ENCODE measurements at regions not wholly inside any gene's neighbourhood (a gene's known extent, or its start where the extent isn't known, plus 50 kb on each side); places are given as distances from the start of the nearest gene placed in this dataset.
"Not testable (repeated sequence)": the region's sequence is repeated elsewhere in the genome, so short reads cannot be mapped to it uniquely, and the experiment has no call there.

DNA sequence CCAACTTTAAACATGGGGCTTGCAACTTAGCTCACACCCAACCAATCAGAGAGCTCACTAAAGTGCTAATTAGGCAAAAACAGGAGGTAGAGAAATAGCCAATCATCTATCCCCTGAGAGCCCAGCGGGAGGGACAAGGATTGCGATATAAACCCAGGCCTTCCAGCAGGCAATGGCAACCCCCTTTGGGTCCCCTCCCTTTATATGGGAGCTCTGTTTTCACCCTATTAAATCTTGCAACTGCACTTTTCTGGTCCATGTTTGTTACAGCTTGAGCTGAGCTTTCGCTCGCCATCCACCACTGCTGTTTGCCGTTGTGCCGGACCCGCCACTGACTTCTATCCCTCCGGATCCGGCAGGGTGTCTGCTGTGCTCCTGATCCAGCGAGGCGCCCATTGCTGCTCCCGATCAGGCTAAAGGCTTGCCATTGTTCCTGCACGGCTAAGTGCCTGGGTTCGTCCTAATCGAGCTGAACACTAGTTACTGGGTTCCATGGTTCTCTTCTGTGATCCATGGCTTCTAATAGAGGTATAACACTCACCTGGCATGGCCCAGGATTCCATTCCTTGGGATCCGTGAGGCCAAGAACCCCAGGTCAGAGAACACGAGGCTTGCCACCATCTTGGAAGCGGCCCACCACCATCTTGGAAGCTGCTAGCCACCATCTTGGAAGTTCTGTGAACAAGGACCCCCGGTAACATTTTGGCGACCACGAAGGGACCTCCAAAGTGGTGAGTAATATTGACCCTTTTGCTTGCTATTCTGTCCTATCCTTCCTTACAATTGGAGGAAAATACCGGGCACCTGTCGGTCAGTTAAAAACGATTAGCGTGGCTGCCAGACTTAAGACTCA lies 161.3 kb upstream of the GCFC2 start:
- not testable (repeated sequence) for DNase-seq

DNA sequence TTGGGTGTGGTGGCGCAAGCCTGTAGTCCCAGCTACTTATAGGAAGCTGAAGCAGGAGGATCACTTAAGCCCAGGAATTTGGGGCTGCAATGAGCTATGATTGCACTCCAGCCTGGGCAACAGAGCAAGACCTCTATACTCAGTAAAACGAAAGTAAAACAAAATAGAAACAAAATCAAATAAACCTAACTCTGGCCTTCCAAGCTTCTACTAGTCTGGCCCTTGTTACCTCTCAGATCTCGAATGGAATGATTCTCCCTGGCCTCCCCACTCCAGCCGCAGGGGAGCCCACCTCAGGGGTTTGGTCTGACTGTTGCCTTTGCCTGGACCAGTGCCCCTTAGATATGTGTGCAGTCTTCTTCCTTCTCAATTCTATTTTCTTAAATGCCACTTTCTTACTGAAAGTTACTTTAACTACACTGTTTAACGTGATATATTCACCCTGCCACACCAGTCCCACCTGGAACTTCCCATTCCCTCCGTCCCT lies 160.0 kb upstream of the GCFC2 start:
- DNase-seq = no peak

DNA sequence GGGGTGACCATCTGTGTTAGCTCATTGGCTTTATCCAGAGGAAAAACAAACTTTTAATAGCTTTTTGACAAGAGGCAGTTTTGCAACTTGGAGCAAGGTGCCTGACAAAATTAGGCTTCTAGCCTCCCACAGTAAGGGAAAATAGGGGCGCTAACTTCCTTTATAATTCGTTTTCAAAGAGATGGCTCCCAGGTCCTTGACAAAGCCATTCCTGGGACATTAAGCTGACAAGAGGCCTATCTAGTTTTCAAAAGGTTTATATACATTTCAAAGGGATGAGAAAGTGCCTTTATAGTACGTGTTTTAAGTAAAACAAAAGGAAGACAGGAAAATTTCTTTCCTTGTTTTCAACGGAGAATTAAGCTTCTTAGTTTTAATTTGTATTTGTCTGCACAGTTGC lies 159.4 kb upstream of the GCFC2 start:
- no peak for DNase-seq

DNA sequence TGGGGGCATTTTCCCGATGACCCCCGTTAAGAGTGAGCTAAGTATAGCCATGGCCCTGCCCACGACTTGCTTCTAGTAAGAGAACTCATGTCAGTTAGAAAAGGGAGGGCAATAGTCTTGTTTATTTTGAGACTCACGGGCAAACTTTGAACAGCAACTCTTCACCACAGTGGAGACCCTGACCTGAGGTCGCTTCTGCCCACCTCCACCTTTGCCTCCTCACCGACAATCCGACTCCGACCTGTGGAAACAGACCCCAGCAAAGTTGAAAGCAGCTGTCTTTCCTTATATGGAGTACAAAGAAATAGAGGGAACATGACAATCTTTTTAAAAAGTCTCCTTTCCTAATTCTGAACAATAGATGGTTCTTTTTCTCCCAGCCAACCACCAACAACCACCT lies 155.0 kb upstream of the GCFC2 start:
- DNase-seq = no peak

DNA sequence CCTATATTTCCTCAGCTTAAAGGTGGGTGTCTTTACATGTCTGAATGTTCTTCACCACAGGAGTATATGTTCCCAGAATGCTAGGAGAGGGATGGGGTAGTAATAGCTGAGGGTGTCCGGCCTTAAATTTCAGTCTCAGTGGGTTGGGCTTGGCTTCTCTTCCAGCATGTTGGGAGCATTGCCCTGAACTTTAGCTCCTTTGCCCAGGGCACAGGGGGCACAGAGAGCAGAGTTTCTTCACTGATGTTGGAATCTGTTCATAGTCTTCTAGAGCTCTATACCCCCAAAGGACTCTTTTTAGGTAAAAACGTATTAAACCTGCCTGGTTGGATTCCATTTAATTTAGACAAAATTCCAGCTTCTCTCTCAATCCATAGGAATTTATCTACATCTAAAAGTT lies 154.4 kb upstream of the GCFC2 start:
- DNase-seq = no peak

DNA sequence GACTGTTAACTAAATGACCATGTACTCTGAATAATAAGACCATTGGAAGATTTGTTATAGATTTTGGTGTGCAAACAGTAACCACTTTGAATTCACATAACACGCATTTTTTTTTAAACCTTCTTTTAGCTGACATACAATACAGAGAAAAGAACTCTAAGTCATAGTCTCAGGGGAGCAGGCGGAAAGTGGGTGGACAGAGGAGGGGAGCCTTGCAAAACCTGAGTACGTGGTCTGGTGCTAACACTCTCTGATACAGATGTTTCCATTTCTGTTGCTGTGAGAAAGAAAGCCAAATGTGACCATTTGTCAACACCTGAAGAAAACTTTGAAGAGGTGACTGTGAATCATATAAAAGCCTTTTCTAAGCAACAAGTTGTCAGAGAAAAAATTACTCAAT lies 151.8 kb upstream of the GCFC2 start:
- DNase-seq = no peak

DNA sequence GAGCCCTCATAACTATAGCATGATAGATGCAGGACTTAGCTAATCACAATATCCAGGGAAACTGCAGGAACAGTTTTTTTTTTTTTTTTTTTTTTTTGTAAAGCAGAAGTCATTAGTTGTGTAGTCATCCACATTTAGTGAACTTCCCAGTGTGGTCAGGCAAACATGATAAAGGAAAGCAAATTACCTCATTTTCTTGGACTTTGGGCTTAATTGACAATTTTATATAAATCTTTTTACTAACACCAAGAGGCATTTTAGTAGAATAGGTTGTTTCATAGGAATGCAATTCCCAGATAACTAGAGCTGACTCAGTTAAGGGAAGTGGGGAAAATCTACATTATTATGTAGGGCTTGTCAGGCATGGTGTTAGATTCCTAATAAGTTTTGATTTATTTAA lies 142.7 kb upstream of the GCFC2 start:
- DNase-seq = no peak

DNA sequence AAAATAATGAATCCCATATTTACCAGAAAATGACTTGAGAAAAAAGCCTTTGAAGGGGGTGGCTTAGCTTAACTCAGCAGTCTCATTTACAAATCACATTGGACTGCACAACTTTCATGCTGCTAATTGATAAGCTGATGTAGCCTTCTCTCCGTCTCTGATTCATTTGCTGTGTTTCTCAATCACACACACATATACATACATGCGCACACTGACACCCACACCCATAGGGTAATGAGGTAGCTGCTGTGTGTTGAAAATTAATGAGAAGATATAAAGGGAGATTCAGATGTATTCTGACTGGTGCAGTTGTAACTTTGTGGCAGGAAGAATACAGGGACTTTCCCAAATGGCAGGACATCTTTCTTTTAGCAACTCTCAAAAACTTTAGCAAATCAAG lies 141.9 kb upstream of the GCFC2 start:
- no peak for DNase-seq

DNA sequence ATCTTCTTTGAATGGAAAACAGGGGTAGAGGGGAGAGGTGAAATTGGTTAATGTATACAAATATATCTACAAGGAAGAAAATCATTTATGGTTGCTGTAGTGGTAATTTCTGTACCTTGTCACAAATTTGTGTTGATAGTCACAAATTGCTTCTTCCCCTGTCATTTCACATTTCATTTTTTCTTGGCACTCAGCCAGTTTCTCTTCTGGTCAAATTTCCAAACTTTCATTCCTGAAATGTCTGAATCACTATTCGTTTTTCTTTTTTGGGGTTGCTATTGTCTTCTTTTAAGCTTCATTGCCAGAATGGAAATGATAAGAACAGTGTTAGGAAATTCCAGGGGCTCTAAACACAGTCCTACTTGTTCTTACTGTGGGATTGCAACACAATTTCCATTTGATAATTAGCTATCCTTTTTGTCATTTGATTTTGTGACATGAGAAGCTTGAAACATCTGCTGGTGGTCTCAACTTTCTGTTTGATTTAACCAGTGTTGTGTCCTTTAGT lies 136.0 kb upstream of the GCFC2 start:
- DNase-seq = no peak

DNA sequence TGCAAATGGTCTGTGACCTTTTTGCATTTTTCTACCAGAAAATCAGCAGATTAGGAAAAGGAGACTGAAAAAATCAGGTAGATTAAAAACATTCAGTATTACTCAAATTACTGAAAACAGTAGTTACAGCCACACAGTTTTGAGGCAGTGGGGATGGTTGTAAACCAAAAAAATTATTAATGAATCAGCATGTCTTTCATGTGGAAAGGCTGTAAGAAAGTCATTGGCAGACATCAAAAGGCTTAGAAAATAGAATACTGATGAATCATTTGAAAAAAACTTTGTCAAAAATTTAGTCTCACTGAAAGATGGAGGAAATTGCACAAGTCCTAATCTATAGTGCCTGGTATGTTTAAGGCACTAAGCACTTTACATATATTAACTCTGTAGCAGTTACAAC lies 133.9 kb upstream of the GCFC2 start:
- DNase-seq = no peak

DNA sequence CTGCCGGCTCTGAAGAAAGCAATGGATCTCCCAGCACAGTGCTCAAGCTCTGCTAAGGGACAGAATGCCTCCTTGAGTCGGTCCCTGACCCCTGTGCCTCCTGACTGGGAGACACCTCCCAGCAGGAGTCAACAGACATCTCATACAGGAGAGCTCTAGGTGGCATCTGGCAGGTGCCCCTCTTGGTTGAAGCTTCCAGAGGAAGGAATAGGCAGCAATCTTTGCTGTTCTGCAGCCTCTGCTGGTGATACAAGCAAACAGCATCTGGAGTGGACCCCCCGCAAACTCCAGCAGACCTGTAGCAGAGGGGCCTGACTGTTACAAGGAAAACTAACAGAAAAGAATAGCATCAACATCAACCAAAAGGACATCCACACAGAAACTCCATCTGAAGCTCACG lies 123.9 kb upstream of the GCFC2 start:
- not testable (repeated sequence) for DNase-seq

DNA sequence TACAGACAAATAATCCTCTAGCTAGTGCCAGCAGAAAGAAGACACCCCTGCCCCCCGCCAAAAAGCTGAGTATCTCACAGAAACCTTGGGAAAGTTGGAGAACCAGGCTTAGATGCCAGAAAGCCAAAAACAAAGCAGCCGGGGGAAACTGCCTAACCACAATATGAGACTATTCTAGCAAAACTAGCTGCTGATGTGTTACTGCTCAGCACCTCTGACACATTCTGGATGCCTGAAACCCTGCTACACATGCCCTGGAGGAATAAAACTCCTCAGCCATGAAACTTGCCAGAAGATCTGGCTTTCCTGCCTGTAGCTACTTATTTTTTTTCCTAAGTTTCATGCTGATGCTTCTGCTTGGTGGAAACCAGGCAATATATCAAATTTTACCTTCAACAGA lies 122.7 kb upstream of the GCFC2 start:
- no peak for DNase-seq

DNA sequence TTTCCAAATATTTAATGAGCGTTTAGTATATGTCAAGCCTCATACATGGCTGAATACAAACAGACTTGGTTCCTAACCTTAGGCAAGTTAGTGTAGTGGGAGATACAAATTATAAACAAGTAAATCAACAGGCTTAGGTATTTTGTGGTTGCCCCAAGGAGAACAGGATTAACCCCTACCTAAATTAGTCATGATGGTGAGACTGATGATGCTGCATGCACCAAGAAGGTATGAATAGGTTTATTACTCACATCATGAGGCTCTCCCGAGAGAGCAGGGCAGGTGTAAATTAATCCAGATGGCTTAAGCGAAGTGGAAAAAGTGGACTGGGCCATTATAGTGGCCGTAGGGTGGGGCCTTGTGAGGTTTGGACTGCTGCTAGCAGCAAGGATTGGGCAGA lies 118.1 kb upstream of the GCFC2 start:
- DNase-seq = no peak

DNA sequence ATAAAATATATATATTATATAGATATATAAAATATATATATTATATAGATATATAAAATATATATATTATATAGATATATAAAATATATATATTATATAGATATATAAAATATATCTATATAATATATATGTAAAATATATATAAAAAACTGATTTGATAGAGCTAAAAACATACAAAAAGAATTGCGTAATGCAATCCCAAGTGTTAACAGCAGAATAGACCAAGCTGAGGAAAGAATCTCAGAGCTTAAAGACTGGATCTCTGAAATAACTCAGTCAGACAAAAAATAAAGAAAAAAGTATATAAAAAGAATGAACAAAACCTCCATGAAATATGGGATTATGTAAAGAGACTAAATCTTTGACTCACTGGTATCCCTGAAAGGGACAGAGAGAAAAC lies 112.8 kb upstream of the GCFC2 start:
- not testable (repeated sequence) for DNase-seq

DNA sequence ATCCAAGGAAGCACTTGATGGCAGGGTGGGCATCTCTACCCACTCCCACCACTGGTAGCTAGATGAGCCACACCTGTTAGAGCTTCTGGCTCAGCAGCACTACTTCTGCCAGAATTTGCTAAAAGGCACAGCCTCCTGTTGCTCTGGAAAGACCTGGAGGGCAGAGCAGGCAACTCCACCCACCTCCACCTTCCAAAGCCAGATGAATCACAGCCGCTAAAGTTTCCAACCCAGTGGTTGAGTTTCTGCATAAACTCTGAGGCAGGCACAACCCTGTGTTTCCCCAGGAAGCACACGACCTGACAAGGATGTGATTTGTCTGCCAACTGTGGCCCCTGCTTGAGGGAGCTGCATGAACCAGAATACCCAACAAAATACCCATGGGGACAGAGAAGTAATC lies 111.6 kb upstream of the GCFC2 start:
- DNase-seq = no peak

DNA sequence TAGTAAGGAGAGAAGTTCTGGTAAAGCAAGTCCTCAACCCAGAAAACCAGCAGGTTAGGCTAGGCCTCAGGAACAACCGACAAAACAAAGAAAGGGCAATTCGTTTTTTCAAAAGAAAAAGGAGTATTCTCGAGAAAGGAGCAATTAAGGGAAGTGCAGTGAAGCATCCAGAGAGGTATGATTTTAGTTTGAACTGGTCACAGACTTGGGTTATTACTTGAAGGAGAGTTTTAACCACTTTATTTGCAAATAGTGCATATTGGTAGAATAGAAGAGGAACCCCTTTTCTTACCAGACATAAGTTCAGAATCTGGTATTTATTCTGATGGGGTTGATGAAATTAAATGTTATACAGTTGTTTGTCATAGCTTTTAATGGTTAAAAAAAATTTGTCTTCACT lies 110.0 kb upstream of the GCFC2 start:
- no peak for DNase-seq

DNA sequence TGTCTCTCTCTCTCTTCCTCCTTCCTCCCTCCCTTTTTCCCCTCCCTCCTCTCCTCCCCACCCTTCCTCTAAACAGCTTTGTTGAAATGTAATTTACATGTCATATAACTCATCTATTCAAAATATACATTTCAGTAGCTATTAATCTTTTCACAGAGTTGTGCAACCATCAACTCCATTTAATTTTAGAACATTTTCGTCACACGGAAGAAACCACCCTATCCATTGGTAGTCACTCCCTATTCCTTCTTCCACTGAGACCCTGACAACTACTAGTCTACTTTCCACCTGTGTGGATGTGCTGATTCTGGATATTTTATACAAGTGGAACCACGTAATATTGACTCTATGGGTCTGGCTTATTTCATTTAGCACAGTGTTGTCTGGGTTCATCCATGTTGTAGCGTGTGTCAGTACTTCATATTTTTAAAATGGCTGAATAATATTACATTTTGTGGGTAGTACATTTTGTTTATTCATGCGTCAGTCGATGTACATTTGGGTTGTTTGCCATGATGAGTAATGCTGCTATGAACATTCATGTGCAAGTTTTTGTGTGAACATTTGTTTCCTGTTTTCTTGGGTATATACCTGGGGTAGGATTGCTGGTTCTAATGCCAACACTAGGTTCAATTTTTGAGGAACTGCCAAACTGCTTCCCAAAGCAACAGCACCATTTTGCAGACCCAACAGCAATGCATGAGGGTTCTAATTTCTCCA lies 100.1 kb upstream of the GCFC2 start:
- DNase-seq = no peak

DNA sequence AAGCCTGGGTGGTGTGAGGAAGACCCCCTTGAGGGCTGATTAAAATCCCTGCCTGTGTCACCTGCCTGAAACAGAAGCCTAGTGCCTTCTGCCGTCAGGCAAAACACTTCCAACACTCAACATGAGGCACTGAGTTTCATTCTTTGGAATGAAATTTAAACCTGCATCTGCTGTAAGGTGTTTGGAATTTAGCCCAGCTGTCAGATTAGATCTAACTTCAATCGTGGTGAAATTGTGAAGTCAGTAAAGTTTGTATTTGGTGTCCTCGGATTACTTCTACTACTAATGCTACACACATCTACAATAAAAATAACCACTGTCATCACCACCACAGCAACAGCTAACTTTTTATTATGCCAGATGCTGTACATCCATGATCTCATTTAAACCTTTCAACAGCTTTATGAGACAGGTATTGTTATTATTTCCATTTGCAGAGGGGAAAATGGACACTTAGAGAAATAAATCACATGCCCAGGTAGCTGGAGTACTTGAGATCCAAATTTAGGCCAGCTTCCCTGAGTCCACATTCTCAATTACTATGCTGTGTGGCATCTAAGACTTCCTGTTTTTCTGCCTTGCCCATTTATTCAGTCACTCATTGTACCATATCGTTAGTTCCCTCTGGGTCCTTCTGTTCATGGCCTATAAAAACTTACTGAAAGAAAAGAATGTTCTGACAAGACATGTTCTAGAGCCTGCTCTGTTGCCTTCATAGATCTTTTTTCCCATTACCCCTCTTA lies 98.2 kb upstream of the GCFC2 start:
- no peak for DNase-seq

DNA sequence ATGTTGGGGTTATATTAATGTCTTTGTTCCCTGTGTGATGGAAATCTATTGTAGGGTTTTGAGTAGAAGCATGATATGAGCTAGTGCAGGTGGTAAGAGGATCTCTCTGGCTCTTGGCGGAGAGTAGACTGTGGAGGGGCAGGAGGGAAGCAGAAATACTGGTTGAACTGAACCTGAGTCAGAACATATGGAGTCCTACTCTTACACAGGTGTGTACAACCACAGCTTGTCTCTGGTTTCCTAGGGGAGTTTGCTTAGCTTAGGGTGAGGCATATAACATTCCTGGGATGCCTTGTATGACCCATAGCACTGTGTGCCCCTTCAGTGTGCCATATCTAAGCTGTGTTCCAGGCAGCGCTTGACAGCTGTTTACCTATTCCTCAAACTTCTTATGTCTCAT lies 97.3 kb upstream of the GCFC2 start:
- DNase-seq = no peak

DNA sequence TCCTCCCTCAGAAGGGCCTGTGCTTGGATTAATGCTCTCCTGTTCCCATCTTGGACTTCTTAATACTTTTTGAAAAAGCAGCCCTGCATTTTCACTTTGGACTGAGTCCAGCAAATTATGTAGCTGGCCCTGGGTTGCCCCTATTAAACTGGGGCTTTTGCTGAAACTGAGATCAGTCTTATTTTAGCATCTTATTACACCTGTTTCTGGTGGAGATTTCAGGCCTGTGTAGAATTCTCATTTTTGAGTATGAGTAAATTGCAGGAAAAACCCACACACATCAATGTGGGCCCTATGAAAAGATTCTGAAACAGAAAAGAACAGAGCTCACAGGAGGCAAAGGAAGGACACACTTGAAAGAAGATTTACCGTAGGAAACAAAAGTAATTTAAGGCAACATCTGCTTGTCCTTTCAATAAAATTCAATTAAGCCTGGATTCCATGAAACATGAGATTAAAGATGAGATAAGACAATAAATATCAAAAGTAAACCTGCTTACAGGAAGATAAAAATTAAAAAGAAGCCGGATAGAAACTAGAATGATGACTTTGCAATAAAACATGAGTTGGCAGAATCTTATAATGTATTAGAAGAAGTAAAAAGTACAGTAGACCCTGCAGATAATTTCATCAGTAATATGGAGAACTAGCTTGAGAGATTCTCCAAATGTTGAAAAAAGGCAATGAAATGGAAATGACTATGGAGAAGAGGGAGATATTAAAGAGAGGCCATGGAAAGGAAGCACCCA lies 90.7 kb upstream of the GCFC2 start:
- no peak for DNase-seq

DNA sequence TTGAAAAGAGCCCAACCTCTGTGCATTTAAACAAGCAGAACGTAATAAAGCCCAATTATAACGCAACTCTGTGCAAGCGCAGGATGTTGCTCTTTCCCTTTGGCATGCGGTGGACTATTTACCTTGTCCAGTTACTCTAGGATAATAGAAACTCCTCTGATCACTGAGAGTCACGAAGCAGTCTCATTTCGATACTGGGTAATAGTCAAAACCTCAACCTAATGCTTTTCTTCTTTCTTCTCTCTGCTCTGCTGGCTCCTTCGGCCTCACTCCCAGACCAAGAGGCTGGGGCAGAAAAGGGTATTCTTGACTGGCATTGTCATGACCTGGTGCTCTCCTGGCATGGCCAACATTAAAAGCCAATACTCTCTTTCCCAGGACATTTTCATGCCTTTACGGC lies 89.7 kb upstream of the GCFC2 start:
- DNase-seq = no peak

DNA sequence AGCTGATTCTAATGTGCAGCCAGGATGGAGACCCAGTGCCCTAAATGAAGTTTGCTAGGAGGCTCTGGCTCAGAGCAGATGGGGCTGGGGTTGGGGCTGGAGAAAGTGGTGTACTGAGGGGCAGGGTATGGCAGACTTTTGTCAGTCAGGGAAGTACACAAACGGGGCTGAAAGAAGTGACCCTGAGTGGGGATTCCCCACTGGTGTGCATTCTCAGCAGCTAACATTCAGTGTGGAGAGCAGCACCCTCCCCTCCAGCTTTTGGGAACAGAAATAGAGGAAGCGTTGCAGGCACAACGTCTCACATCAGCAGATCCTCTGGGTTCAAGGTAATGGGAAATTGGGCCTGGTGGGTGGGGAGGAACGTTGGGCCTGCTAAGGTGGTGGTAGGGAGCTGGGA lies 89.1 kb upstream of the GCFC2 start:
- DNase-seq = no peak

DNA sequence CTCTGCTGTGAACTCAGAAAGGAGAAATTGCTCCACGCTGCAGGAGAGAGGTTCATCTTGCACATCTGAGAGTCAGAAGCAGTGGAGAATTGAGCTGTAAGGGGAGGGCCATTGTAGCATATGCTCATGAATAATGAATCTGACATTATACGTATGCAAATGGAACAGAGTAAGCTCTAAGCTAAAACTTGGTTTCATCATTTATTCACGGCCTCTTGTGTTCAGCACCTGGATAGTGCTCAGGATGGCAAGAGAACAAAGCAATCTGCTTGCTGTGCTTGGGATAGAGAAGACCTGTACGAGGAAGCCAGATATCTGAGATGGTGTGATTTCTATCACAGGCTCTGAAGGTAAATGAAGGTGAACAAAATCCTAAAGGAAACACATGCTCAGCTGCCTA lies 87.9 kb upstream of the GCFC2 start:
- no peak for DNase-seq

Data from DMS79 (cell line).